ENCODE measurements at regions not wholly inside any gene's neighbourhood (a gene's known extent, or its start where the extent isn't known, plus 50 kb on each side); places are given as distances from the start of the nearest gene placed in this dataset.

- no peak overlapping the region for H3K27ac ChIP-seq
- intact Hi-C loops (cut with DNase I; ENCODE audit: low total_unique reads) = no loop called here
Measured at GRCh38 chr14:71621276-71621675, 311.0 kb upstream of the RGS6 start.

GRCh38 chr14:71621980-71622605 is 310.1 kb upstream of the RGS6 start:
- TF ChIP-seq, protein P1, sequence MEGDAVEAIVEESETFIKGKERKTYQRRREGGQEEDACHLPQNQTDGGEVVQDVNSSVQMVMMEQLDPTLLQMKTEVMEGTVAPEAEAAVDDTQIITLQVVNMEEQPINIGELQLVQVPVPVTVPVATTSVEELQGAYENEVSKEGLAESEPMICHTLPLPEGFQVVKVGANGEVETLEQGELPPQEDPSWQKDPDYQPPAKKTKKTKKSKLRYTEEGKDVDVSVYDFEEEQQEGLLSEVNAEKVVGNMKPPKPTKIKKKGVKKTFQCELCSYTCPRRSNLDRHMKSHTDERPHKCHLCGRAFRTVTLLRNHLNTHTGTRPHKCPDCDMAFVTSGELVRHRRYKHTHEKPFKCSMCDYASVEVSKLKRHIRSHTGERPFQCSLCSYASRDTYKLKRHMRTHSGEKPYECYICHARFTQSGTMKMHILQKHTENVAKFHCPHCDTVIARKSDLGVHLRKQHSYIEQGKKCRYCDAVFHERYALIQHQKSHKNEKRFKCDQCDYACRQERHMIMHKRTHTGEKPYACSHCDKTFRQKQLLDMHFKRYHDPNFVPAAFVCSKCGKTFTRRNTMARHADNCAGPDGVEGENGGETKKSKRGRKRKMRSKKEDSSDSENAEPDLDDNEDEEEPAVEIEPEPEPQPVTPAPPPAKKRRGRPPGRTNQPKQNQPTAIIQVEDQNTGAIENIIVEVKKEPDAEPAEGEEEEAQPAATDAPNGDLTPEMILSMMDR (IDR thresholded peaks at IDR 0.05) = no peak
- no peak for DNase-seq
- Histone ChIP-seq H3K36me3 (peaks cover 9 to 18% (median 11%) of the 10 kb centered on the region in 3 donors), H3K4me3 (no peak overlapping the region), H3K27ac (no peak overlapping the region), H3K27me3 (no peaks in the 10 kb centered on the region), H3K4me1 (no peaks in the 10 kb centered on the region), H3K9me3 (no peaks in the 10 kb centered on the region)
- intact Hi-C loops (cut with DNase I; ENCODE audit: low total_unique reads) = no loop called here

More at GRCh38 chr14:71621276-71621675, 311.0 kb upstream of the RGS6 start:
- Histone ChIP-seq H3K36me3 (peaks cover 9 to 18% (median 11%) of the 10 kb centered on the region in 3 donors), H3K27me3 (no peaks in the 10 kb centered on the region), H3K9me3 (no peaks in the 10 kb centered on the region), H3K4me3 (no peak overlapping the region), H3K4me1 (no peaks in the 10 kb centered on the region)
- DNase-seq = no peak
- TF ChIP-seq, protein P1 (IDR thresholded peaks at IDR 0.05) = no peak

DNA sequence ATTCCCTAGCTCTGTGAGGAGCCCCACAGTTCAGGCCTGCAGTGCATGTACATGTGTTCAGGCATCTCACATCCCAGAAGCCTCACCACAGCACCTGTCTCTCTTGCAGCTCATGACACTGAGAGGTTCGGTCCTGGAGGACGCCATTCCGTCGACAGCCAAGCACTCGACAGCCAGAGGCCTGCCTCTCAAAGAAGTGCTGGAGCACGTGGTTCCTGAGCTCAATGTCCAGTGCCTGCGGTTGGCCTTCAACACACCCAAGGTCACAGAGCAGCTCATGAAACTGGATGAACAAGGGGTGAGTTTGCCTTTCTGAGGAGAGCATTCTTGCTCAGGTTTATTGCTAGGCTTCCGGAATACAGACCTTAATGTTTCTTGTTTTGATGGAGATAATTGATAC is 308.3 kb upstream of the RGS6 start:
- no peak overlapping the region for H3K27ac ChIP-seq
- TF ChIP-seq, protein P1 (IDR thresholded peaks at IDR 0.05) = no peak
- peaks cover 9 to 16% (median 11%) of the 10 kb centered on the region in 3 donors for H3K36me3 ChIP-seq
- intact Hi-C loops (cut with DNase I; ENCODE audit: low total_unique reads) = no loop called here
- H3K27me3 ChIP-seq = no peaks in the 10 kb centered on the region
- no peaks in the 10 kb centered on the region for H3K4me1 ChIP-seq
- DNase-seq = no peak
- no peaks in the 10 kb centered on the region for H3K9me3 ChIP-seq
- no peak overlapping the region for H3K4me3 ChIP-seq

GRCh38 chr14:71625175-71625574 is 307.1 kb upstream of the RGS6 start:
- no peak overlapping the region for H3K4me3 ChIP-seq
- H3K36me3 ChIP-seq = peaks cover 3 to 11% (median 6%) of the 10 kb centered on the region in 3 donors
- H3K9me3 ChIP-seq = no peaks in the 10 kb centered on the region
- intact Hi-C loops (cut with DNase I; ENCODE audit: low total_unique reads) = no loop called here
- H3K27ac ChIP-seq = no peak overlapping the region
- DNase-seq = no peak
- H3K27me3 ChIP-seq = no peaks in the 10 kb centered on the region
- TF ChIP-seq, protein P1 (IDR thresholded peaks at IDR 0.05) = no peak
- no peaks in the 10 kb centered on the region for H3K4me1 ChIP-seq

GRCh38 chr14:71625891-71626701 is 306.1 kb upstream of the RGS6 start:
- Histone ChIP-seq H3K27ac (no peak overlapping the region), H3K27me3 (no peaks in the 10 kb centered on the region), H3K4me3 (no peak overlapping the region), H3K4me1 (no peaks in the 10 kb centered on the region), H3K9me3 (no peaks in the 10 kb centered on the region), H3K36me3 (peaks cover 0 to 11% (median 5%) of the 10 kb centered on the region in 3 donors)
- intact Hi-C loops (cut with DNase I; ENCODE audit: low total_unique reads) = no loop called here
- no peak for DNase-seq
- TF ChIP-seq, protein P1 (IDR thresholded peaks at IDR 0.05) = no peak

All from tibial artery (tissue), 4 donors.